T-helper 1 cell (primary cell): ENCODE measurements at regions not wholly inside any gene's neighbourhood (a gene's known extent, or its start where the extent isn't known, plus 50 kb on each side); places are given as distances from the start of the nearest gene placed in this dataset.

Experiments
- DNase-seq, 5 donors: peaks; one replicate each; pipeline ENCODE4 v3.0.0-alpha.2; 2012 to 2020

DNA sequence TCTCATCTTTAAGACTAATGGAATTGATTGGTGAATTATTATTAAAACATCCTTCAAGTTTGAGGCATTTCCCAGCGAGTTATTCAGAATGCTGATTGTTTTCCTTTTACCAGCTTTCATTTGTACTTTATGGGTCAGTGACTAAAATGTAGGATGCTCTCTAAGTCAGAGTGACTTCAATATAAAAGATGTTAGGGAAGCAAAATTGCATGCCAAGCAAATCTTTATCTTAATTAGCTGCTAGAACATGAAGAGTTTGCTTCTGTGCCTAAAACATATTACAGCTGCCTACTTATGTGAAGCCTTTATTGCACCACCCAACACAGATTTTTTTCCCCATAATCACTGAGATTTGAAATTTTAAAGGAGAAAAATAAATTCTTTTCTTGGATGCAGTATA lies 79.8 kb upstream of the CYYR1 start:
- DNase-seq: no peak

DNA sequence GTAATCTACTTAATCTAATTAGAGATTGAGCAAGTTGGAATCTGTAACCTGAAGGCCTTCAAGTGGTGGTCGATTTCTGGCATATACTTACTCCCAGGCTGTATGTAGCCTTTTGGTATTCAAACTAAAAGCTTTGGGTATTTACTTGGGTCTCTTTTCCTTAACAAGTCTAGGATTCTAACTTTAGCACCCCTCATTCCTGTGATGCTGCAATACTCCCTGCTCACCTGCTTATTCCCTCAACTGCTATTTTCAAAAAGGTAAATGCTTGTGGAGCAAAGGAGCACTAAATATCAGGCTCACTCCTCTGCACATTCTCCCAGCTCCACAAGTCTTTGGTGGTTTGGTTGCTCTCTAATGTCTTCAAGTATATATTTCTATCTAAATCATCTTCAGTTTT lies 68.0 kb upstream of the CYYR1 start:
- DNase-seq: no peak

DNA sequence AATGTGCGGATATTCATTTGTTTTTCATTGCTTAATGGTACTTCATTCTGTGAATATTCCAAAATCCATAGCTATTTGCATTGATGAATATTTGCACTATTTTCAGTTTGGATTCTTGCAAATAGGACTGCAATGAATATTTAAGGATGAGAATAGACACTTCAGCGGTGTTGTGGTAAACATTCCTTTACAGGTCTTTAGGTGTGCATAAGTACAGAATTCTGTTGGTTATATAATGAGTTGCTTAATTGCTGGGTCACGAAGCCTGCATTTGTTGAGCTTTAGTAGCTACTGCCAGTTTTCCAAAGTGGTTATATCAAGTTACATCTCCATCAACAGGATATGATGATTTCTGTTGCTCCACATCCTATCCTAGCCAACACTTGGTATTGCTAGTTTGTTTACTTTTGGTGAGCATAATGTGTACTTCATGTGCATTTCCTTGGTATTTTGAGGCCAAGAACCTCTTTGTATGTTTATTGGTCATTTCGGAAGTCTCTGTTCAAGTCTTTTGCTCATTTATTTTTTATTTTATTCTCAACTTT lies 64.2 kb upstream of the CYYR1 start:
- DNase-seq: no peak

DNA sequence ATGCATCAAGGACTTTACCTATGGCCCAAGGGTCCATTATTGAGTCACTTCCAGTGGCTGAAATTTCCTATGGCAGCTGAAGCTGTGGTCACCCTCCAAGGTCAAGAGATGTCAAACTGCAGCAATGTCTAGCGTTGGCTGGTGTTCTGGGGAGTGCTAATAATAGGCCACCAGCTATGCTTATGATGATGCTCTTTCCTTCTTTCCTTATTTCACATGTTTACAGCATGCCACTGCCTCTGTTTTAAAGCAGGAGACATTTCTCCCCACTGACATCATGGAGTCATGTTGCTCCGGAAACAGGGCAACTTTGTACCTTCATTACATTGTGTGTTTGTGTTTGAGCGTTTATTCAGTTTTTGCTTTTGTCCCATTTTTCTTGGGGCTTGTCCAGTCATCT lies 62.6 kb upstream of the CYYR1 start:
- no peak for DNase-seq

DNA sequence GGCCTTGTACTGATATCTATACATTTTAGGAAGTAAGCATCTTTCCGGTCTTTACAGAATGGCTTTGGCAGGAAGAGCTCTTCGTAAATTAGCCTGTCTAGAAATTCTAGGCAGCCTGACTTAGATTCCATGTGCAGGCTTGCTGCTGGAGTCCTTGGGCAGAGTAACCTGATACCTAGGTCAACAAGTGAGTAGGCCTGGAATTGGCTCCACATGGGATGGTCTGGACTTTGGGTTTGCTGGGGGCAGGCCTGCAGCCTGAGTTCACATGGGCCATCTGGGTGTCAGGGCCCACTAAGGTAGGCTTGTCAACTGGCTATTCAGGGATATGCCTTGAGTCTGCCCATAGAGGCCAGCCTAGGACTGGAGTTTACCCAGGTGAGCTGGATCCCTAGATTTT lies 59.6 kb upstream of the CYYR1 start:
- no peak for DNase-seq

DNA sequence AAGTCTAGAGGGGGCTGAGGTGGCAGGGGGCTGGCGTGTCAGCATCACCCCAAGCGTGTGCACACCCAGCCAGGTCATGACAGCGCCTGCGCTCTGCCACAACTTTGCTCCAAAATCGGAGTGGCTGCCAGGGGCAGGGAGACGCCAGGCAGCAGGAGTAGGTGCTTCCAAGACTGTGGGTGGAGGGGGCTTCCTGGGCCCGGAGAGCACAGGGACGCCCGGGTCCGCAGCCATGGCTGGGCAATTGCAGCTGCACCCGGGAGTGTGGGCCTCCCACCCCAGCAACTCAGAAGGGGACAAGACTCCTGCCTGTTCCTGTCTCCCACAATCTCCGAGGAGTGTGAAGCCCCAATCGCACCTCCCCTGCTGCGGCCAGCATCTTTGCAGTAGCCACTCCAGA lies 53.1 kb upstream of the CYYR1 start:
- DNase-seq: no peak

DNA sequence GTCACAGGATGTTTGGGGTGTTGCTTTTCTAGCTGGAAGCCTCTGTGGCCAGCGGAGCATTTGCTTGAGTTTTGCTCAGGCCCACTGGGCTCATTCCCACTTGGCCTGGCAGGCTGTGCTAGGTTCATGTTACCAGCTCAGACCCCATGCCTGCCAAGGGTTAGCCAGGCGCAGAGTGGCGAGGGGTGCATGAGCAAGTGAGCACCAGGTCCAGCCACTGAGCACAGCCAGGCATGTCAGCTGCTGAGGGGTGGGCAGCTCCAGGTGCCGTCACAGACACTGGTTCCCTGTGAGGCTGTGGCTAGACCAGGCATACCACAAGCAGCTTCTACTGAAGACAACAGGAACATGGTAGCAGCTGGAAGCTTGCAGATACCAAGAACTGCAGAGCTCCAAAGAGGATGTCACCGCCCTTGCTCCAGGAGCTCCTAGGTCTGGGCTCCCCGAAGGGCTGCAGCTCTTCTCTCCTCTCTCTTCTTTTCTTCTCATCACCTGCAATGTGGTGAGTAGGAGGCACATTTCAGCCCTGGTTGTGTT lies 52.0 kb upstream of the CYYR1 start:
- no peak for DNase-seq
